SK-N-SH (cell line): ENCODE measurements at regions not wholly inside any gene's neighbourhood (a gene's known extent, or its start where the extent isn't known, plus 50 kb on each side); places are given as distances from the start of the nearest gene placed in this dataset.

ENCODE experiments used
- CTCF ChIA-PET: fragments of 300-600, 350-600 bp; formaldehyde crosslinking; extraction: SDS; loops from one replicate; lab custom pipeline; 2021; lab: Yijun Ruan, JAX
- POLR2A ChIA-PET: fragments of 350-600 bp; sonication (Branson Sonifier 250); formaldehyde crosslinking; extraction: SDS; loops from one replicate; lab custom pipeline; 2020; ENCODE audit warnings: antibody characterized with exemption, inconsistent platforms; lab: Yijun Ruan, JAX
- DNase-seq: peaks from one replicate; pipeline ENCODE4 v3.0.0; 2012
- H2AFZ ChIP-seq: fragments of 200-600 bp; sonication (generic); 2 replicates; pipeline ENCODE4 v1.8.1; 2016; ENCODE audit warnings: antibody characterized with exemption, mild to moderate bottlenecking, low read depth
- H3F3A ChIP-seq: fragments of 200-600 bp; sonication (generic); replicated peaks from 2 replicates; pipeline ENCODE3; 2016; ENCODE audit warnings: antibody characterized with exemption, mild to moderate bottlenecking; ENCODE audit not compliant: insufficient read depth
- H3K27ac ChIP-seq, 2 experiments: fragments of 200-500 bp in 1 of 2; fragments of 200-600 bp in 1 of 2; sonication (Bioruptor generic) in 1 of 2; sonication (generic), shearing (Covaris generic) in 1 of 2; 2 replicates each; pipeline versions ENCODE4 v1.5.1 to v1.6.1; 2014 to 2016; ENCODE audit warnings: low read depth in 2 of 2, inconsistent platforms in 1 of 2, low read length in 1 of 2, mild to moderate bottlenecking in 1 of 2, mixed read lengths in 1 of 2
- H3K27me3 ChIP-seq: fragments of 200-600 bp; sonication (generic), shearing (Covaris generic); 2 replicates; pipeline ENCODE4 v1.6.1; 2016; ENCODE audit warnings: mixed run types; ENCODE audit not compliant: insufficient read depth
- H3K36me3 ChIP-seq, 2 experiments: fragments of 200-500 bp in 1 of 2; fragments of 200-600 bp in 1 of 2; sonication (Bioruptor generic) in 1 of 2; sonication (generic) in 1 of 2; replicated peaks in 1 of 2; 2 replicates each; pipeline versions ENCODE3 to v1.5.1; 2014 to 2016; ENCODE audit warnings: low read length in 1 of 2, mild to moderate bottlenecking in 1 of 2; ENCODE audit not compliant: insufficient read depth in 2 of 2, control insufficient read depth in 1 of 2
- H3K4me1 ChIP-seq, 2 experiments: fragments of 200-500 bp in 1 of 2; fragments of 200-600 bp in 1 of 2; sonication (Bioruptor generic) in 1 of 2; sonication (generic), shearing (Covaris generic) in 1 of 2; 2 replicates each; pipeline versions ENCODE4 v1.5.1 to v1.6.1; 2014 to 2016; ENCODE audit warnings: low read depth in 1 of 2, low read length in 1 of 2, mixed run types in 1 of 2; ENCODE audit not compliant: insufficient read depth in 2 of 2, control insufficient read depth in 1 of 2
- H3K4me2 ChIP-seq: fragments of 200-600 bp; sonication (generic), shearing (Covaris generic); 2 replicates; pipeline ENCODE4 v1.6.1; 2017; ENCODE audit warnings: mixed run types
- H3K4me3 ChIP-seq, 2 experiments: fragments of 200-500 bp in 1 of 2; fragments of 200-600 bp in 1 of 2; sonication (Bioruptor generic) in 1 of 2; sonication (generic), shearing (Covaris generic) in 1 of 2; 2 replicates each; pipeline versions ENCODE4 v1.5.1 to v1.8.1; 2014 to 2016; ENCODE audit warnings: low read depth in 2 of 2, inconsistent platforms in 1 of 2, low read length in 1 of 2, mild to moderate bottlenecking in 1 of 2, mixed read lengths in 1 of 2, moderate library complexity in 1 of 2
- H3K79me2 ChIP-seq: fragments of 200-600 bp; sonication (generic); 2 replicates; pipeline ENCODE4 v1.8.1; 2017; ENCODE audit warnings: mild to moderate bottlenecking; ENCODE audit not compliant: insufficient read depth
- H3K9ac ChIP-seq: fragments of 200-600 bp; sonication (generic); 2 replicates; pipeline ENCODE4 v1.6.1; 2017; ENCODE audit warnings: mixed run types
- H3K9me2 ChIP-seq: fragments of 200-600 bp; sonication (generic); 2 replicates; pipeline ENCODE4 v1.6.1; 2017; ENCODE audit warnings: mixed run types
- H3K9me3 ChIP-seq: fragments of 200-600 bp; sonication (generic); 2 replicates; pipeline ENCODE4 v1.6.1; 2017; ENCODE audit warnings: mixed run types, mild to moderate bottlenecking, moderate library complexity
- H4K20me1 ChIP-seq: fragments of 200-600 bp; sonication (generic); 2 replicates; pipeline ENCODE4 v1.6.1; 2017; ENCODE audit warnings: mild to moderate bottlenecking, mixed run types; ENCODE audit not compliant: insufficient read depth
- ELF1 ChIP-seq: IDR thresholded peaks from 2 replicates; pipeline ENCODE4 v1.4.0; 2012
- FOSL2 ChIP-seq: IDR thresholded peaks from 2 replicates; pipeline ENCODE4 v1.4.0; 2012; ENCODE audit warnings: low read depth, mild to moderate bottlenecking, moderate library complexity, borderline replicate concordance
- FOXM1 ChIP-seq: IDR thresholded peaks from 2 replicates; pipeline ENCODE4 v1.4.0; 2012; ENCODE audit warnings: low read depth, mild to moderate bottlenecking
- JUND ChIP-seq: IDR thresholded peaks from 2 replicates; pipeline ENCODE4 v1.4.0; 2012
- MXI1 ChIP-seq: IDR thresholded peaks from 2 replicates; pipeline ENCODE4 v1.6.1; 2012; ENCODE audit warnings: mild to moderate bottlenecking, low read depth, low read length, improper control_type of control experiment
- NFIC ChIP-seq: IDR thresholded peaks from 2 replicates; pipeline ENCODE4 v1.4.0; 2012; ENCODE audit warnings: borderline replicate concordance
- NRF1 ChIP-seq: IDR thresholded peaks from 2 replicates; pipeline ENCODE4 v1.6.1; 2012; ENCODE audit warnings: low read depth, mild to moderate bottlenecking, low read length
- PBX3 ChIP-seq: IDR thresholded peaks from 2 replicates; pipeline ENCODE4; 2012
- POLR2AphosphoS5 ChIP-seq: IDR thresholded peaks from 2 replicates; pipeline ENCODE4 v1.6.1; 2012; ENCODE audit warnings: low read depth, low read length
- RCOR1 ChIP-seq: fragments of 150-350 bp; IDR thresholded peaks from 2 replicates; pipeline ENCODE4 v1.6.1; 2017; ENCODE audit warnings: antibody characterized with exemption, low read length
- RFX5 ChIP-seq: IDR thresholded peaks from 2 replicates; pipeline ENCODE4 v1.6.1; 2012; ENCODE audit warnings: mild to moderate bottlenecking, improper control_type of control experiment, low read length
- TAF1 ChIP-seq: IDR thresholded peaks from 2 replicates; pipeline ENCODE4 v1.6.1; 2012; ENCODE audit warnings: low read depth, mild to moderate bottlenecking, low read length, moderate library complexity, borderline replicate concordance
- YY1 ChIP-seq: IDR thresholded peaks from 2 replicates; pipeline ENCODE4 v1.4.0; 2012; ENCODE audit warnings: low read depth, mild to moderate bottlenecking
- WGBS: methylation state at CpG from one replicate; pipeline ENCODE4 v1.1.6; 2017; ENCODE audit warnings: low lambda C conversion rate; 5-methylcytosine and 5-hydroxymethylcytosine counted together

GRCh38 chr6:156348849-156349248 is 428.3 kb upstream of the ARID1B start:
- Histone ChIP-seq H3K4me2 (no peak overlapping the region), H3K9me3 (no peaks in the 10 kb centered on the region), H2AFZ (no peak overlapping the region), H3K27me3 (no peaks in the 10 kb centered on the region)
- 37% methylated on average over 2 of the region's 2 CpGs for WGBS
- no peak for TF ChIP-seq ELF1
- TF ChIP-seq NFIC, result no peak
- no peak for TF ChIP-seq YY1
- no peak for TF ChIP-seq POLR2AphosphoS5
- TF ChIP-seq FOXM1, result no peak
- no peak for TF ChIP-seq NRF1
- no peak for TF ChIP-seq MXI1
- no peak for TF ChIP-seq PBX3
- TF ChIP-seq, all 33 proteins: peak for 0
- no peak for DNase-seq
- Histone ChIP-seq H3K36me3 (no peaks in the 10 kb centered on the region), H3K4me3 (no peak overlapping the region), H3F3A (no peaks in the 10 kb centered on the region), H3K27ac (peak overlapping the region in 1 of 2 experiments; percentile 34; a peak in 1 of 4 replicates), H3K4me1 (peaks cover 0 to 10% of the 10 kb centered on the region in 2 experiments; a peak in 2 of 4 replicates), H3K9me2 (no peaks in the 10 kb centered on the region), H3K9ac (no peak overlapping the region), H4K20me1 (no peaks in the 10 kb centered on the region), H3K79me2 (no peaks in the 10 kb centered on the region)
- POLR2A ChIA-PET, result no interaction called here
- CTCF ChIA-PET, result no interaction called here

- no peaks in the 10 kb centered on the region for H3K9me3 ChIP-seq
- CTCF ChIA-PET, result no interaction called here
- H3K36me3 ChIP-seq, result no peaks in the 10 kb centered on the region
- POLR2A ChIA-PET, result no interaction called here
- peaks cover 0 to 10% of the 10 kb centered on the region in 2 experiments; a peak in 2 of 4 replicates for H3K4me1 ChIP-seq
- peak overlapping the region in 1 of 2 experiments; percentile 34; a peak in 1 of 4 replicates for H3K27ac ChIP-seq
- no peak overlapping the region for H3K4me2 ChIP-seq
- no peak overlapping the region for H3K9ac ChIP-seq
- no peak for TF ChIP-seq RCOR1
- TF ChIP-seq RFX5, result no peak
- no peak for TF ChIP-seq TAF1
- no peak for TF ChIP-seq FOSL2
- TF ChIP-seq NFIC, result no peak
- TF ChIP-seq JUND, result no peak
- TF ChIP-seq PBX3, result no peak
- no peak for TF ChIP-seq FOXM1
- H3K9me2 ChIP-seq, result no peaks in the 10 kb centered on the region
- no peaks in the 10 kb centered on the region for H3K79me2 ChIP-seq
- 46% methylated on average over 4 of the region's 4 CpGs for WGBS
- no peak overlapping the region for H3K4me3 ChIP-seq
- H2AFZ ChIP-seq, result no peak overlapping the region
- H4K20me1 ChIP-seq, result no peaks in the 10 kb centered on the region
- H3F3A ChIP-seq, result no peaks in the 10 kb centered on the region
- no peaks in the 10 kb centered on the region for H3K27me3 ChIP-seq
- DNase-seq, result no peak
Measured at GRCh38 chr6:156348424-156348823, 428.8 kb upstream of the ARID1B start.
